ENCODE measurements at regions not wholly inside any gene's neighbourhood (a gene's known extent, or its start where the extent isn't known, plus 50 kb on each side); places are given as distances from the start of the nearest gene placed in this dataset.

DNA sequence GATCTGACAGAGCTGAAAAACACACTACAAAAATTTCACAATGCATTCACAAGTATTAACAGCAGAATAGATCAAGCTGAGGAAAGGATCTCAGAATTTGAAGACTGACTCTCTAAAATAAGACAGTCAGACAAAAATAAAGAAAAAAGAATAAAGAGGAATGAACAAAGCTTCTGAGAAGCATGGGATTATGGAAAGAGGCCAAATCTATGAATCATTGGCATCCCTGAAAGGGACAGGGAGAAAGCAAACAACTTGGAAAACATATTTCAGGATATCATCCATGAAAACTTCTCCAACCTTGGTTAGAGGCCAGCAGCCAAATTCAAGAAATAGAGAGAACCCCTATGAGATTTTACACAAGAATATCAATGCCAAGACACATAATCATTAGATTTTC is 804.8 kb upstream of the IGFBP3 start:
- DNase-seq (ENCODE audit: low read depth, low spot score) (no peak), ATAC-seq (no peak)
- ChIA-PET CTCF (no interaction called here), RAD21 (ENCODE audit: low non-redundant PET in 1 of 2, low total read pairs in 2 of 2, uncharacterized antibody in 2 of 2, unreplicated experiment in 2 of 2) (no interaction called here), POLR2A (no interaction called here)
- TF ChIP-seq ZNF274 (IDR thresholded peaks at IDR 0.05; ENCODE audit: low read depth, low read length) (no peak), ELF1 (IDR thresholded peaks at IDR 0.05; ENCODE audit: borderline replicate concordance, low read depth) (no peak), EGR1 (IDR thresholded peaks at IDR 0.05; ENCODE audit: low read depth) (no peak)
- intact Hi-C loops (cut with micrococcal nuclease), result no loop called here
- H3K4me1 ChIP-seq (ENCODE audit: control insufficient read depth in 1 of 2, insufficient read depth in 2 of 2, low read length in 2 of 2), result peaks cover 0 to 7% of the 10 kb centered on the region in 2 experiments; a peak in 1 of 4 replicates
- no peaks in the 10 kb centered on the region for H3K27me3 ChIP-seq (ENCODE audit: insufficient read depth, low read length)
- no peaks in the 10 kb centered on the region for H4K20me1 ChIP-seq (ENCODE audit: insufficient read depth)
- no peaks in the 10 kb centered on the region for H3K9me2 ChIP-seq (ENCODE audit: insufficient read depth)
- no peak overlapping the region for H2AFZ ChIP-seq (ENCODE audit: low read depth, low read length, poor library complexity, severe bottlenecking)
- no peak overlapping the region for H3K9ac ChIP-seq (ENCODE audit: low read length)
- H3K36me3 ChIP-seq (ENCODE audit: control insufficient read depth in 1 of 2, insufficient read depth in 2 of 2, low read length in 2 of 2), result no peaks in the 10 kb centered on the region
- H3K27ac ChIP-seq (ENCODE audit: low read depth, low read length), result no peak overlapping the region
- no peak overlapping the region for H3K4me2 ChIP-seq (ENCODE audit: low read length)
- H3K4me3 ChIP-seq (replicated peaks in 1 of 2; ENCODE audit: low read depth in 1 of 2, low read length in 2 of 2), result no peak overlapping the region
- no peaks in the 10 kb centered on the region for H3K79me2 ChIP-seq (ENCODE audit: insufficient read depth, low read length)
- no peaks in the 10 kb centered on the region for H3K9me3 ChIP-seq (ENCODE audit: control insufficient read depth in 1 of 2, insufficient read depth in 1 of 2, low read depth in 1 of 2, low read length in 2 of 2)
- no TSS peak for BruUV-seq (replicated peaks)

DNA sequence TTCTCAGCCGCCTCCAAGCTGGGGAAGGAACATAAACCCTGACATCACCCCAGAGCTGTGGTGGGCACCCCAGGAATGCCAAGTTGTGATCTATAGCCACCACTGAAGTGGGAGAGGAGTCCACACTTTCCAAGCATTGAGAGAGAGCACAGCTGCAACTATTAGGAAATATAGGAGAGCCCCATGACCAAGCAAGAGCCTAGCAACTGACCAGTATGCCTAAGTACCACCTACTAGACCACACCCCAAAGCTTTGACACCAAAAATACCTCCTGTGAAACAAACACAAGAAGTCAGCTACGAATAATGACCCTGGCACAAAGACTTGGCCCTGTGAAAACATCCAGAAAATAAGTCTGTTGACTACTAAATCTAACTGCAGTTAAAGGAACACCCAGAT is 804.1 kb upstream of the IGFBP3 start:
- DNase-seq (ENCODE audit: low read depth, low spot score), result no peak
- RAD21 ChIA-PET (ENCODE audit: low non-redundant PET in 1 of 2, low total read pairs in 2 of 2, uncharacterized antibody in 2 of 2, unreplicated experiment in 2 of 2), result no interaction called here
- no peaks in the 10 kb centered on the region for H3K9me2 ChIP-seq (ENCODE audit: insufficient read depth)

More for the DNA sequence above, 804.1 kb upstream of the IGFBP3 start:
- ATAC-seq, result no peak
- intact Hi-C loops (cut with micrococcal nuclease), result no loop called here
- CTCF ChIA-PET, result no interaction called here
- H3K9me3 ChIP-seq (ENCODE audit: control insufficient read depth in 1 of 2, insufficient read depth in 1 of 2, low read depth in 1 of 2, low read length in 2 of 2), result no peaks in the 10 kb centered on the region
- POLR2A ChIA-PET, result no interaction called here
- no peak overlapping the region for H3K27ac ChIP-seq (ENCODE audit: low read depth, low read length)
- BruUV-seq (replicated peaks), result no TSS peak
- H2AFZ ChIP-seq (ENCODE audit: low read depth, low read length, poor library complexity, severe bottlenecking), result no peak overlapping the region
- TF ChIP-seq, protein P1, sequence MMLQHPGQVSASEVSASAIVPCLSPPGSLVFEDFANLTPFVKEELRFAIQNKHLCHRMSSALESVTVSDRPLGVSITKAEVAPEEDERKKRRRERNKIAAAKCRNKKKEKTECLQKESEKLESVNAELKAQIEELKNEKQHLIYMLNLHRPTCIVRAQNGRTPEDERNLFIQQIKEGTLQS (IDR thresholded peaks at IDR 0.05), result no peak
- H3K4me3 ChIP-seq (replicated peaks in 1 of 2; ENCODE audit: low read depth in 1 of 2, low read length in 2 of 2), result no peak overlapping the region
- no peak overlapping the region for H3K4me2 ChIP-seq (ENCODE audit: low read length)
- no peaks in the 10 kb centered on the region for H3K36me3 ChIP-seq (ENCODE audit: control insufficient read depth in 1 of 2, insufficient read depth in 2 of 2, low read length in 2 of 2)
- no peaks in the 10 kb centered on the region for H3K79me2 ChIP-seq (ENCODE audit: insufficient read depth, low read length)
- H3K9ac ChIP-seq (ENCODE audit: low read length), result no peak overlapping the region
- H4K20me1 ChIP-seq (ENCODE audit: insufficient read depth), result no peaks in the 10 kb centered on the region
- no peaks in the 10 kb centered on the region for H3K27me3 ChIP-seq (ENCODE audit: insufficient read depth, low read length)
- peaks cover 0 to 7% of the 10 kb centered on the region in 2 experiments; a peak in 1 of 4 replicates for H3K4me1 ChIP-seq (ENCODE audit: control insufficient read depth in 1 of 2, insufficient read depth in 2 of 2, low read length in 2 of 2)
